K562 (cell line): ENCODE measurements at regions not wholly inside any gene's neighbourhood (a gene's known extent, or its start where the extent isn't known, plus 50 kb on each side); places are given as distances from the start of the nearest gene placed in this dataset.

ENCODE experiments used
- FOXP1 ChIP-seq: sonication (generic); formaldehyde crosslinking; IDR thresholded peaks from 2 replicates; pipeline ENCODE4 v1.8.0; 2022; ENCODE audit warnings: mild to moderate bottlenecking, missing genetic modification reagents
- RAD21 ChIP-seq, 2 experiments: fragments of 250-450 bp in 1 of 2; fragments of 450-650 bp in 1 of 2; sonication (Bioruptor Pico) in 1 of 2; formaldehyde crosslinking in 1 of 2; IDR thresholded peaks in 1 of 2; conservative IDR thresholded peaks in 1 of 2; 2 replicates each; pipeline versions ENCODE4 v1.4.0 to v1.8.0; 2020 to 2022; ENCODE audit warnings: mild to moderate bottlenecking in 2 of 2, moderate library complexity in 1 of 2

DNA sequence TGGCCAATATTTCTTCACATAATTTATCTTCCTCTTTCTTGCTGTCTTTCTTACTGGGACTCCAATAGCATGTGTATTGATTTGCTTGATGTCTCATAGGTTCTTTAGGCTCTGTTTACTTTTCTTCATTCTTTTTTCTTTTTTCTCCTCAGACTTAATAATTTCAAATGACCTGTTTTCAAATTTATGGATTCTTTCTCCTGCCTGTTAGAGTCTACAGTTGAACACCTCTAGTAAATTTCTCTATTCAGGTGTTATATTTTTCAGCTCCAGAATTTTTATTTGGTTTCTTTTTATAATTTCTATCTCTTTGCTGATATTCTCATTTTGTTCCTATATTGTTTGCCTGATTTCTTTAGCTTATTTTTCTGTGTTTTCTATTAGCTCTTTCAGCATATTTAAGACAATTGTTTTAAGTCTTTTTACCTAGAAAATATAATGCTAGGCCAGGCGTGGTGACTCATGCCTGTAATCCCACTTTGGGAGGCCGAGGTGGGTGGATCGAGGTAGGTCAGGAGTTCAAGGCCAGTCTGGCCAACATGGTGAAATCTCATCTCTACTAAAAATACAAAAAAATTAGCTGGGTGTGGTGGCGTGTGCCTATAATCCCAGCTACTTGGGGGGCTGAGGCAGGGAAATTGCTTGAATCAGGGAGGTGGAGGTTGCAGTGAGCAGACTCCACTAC is 61.9 kb upstream of the TNS3 start:
- TF ChIP-seq RAD21 (CRISPR knock-in tag; conservative IDR thresholded peaks at IDR 0.05 in 1 of 2, IDR thresholded peaks at IDR 0.05 in 1 of 2) (no peak), FOXP1 (CRISPR knock-in tag) (no peak)
